GM21528 (cell line): ENCODE measurements at regions not wholly inside any gene's neighbourhood (a gene's known extent, or its start where the extent isn't known, plus 50 kb on each side); places are given as distances from the start of the nearest gene placed in this dataset.
A peak's percentile ranks its signal among the peaks of the same experiment; 100 is the strongest.
"Not testable (repeated sequence)": the region's sequence is repeated elsewhere in the genome, so short reads cannot be mapped to it uniquely, and the experiment has no call there.

Source experiments
- ATAC-seq: cut with Tn5 transposase; IDR thresholded peaks from one replicate; pipeline ENCODE4 v1.9.1; 2021; ENCODE audit warnings: mild to moderate bottlenecking, moderate library complexity; ENCODE audit not compliant: unreplicated experiment, low FRiP score

DNA sequence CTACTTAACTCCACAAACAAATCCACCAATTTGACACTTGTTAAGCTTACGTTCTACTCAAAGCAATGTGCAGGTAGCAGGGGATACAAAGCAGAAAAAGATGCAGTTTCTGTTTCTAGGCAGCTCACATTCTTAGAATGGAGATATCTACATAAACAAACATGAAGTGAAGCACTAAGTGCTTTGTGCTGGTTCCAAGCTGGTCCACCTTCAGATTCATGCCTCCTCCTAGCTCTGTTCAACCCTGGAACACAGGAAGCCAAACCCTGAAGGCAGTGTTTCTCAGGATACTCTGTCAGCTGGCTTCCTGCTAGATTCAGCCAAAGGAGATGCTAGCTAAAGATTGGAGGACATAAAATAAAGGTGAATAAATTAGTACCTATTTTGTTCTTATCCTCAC is 55.3 kb upstream of the NOL4 start:
- no peak for ATAC-seq

DNA sequence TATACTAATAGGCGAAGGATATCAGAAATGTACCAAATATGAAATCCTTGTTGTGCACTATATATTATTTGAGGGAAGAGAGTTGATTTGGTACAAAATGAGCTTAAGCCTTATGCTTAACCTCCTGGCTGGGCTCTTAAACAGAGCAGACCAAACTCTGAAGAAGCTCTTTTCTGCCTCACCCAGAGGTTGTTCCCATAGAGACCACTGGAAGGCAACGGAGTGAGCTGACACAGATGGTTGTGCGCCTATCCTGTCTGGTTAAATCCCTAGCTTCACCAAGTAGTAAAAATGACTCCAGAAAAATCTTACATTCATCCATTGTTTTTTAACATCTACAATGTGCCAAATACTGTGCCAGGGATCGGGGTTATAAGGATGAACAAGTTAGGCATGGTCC is 55.9 kb upstream of the NOL4 start:
- no peak for ATAC-seq

- ATAC-seq, result no peak
Observed at GRCh38 chr18:34281290-34281689, 56.6 kb upstream of the NOL4 start.

DNA sequence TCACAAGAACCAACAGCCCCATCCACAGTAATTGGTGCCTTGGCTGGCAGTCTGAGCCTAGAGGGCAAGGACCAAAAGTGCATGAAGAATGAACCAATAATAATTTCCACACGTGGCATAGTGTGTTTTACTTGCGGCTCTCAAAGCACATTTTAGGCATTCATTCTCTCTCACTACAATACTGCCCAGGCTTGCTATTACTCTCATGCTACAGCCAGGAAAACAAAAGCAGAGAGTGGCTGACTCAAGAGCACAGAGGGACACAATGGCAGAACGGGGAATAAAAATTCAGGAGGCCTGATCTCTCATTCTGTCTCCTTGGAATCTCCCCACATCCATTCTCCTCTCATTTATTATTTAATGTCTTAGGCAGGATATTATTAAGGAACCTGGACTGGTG is 57.0 kb upstream of the NOL4 start:
- no peak for ATAC-seq

GRCh38 chr18:34283506-34283905 is 58.8 kb upstream of the NOL4 start:
- ATAC-seq, result no peak

DNA sequence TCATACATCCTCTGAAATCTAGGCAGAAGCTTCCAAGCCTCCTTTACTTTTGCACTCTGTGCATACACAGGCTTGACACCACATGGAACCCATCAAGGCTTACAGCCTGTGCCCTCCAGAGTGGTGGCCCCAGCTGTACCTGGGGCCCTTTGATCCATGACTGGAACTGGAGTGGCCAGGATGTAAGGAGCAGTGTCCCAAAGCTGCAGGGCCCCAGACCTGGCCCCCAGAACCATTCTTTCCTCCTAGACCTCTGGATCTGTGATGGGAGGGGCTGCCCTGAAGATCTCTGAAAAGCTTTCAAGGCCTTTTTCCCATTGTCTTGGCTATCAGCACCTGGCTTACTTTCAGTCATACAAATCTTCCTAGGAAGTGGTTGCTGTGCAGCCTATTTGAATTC is 63.1 kb upstream of the NOL4 start:
- ATAC-seq, result no peak

DNA sequence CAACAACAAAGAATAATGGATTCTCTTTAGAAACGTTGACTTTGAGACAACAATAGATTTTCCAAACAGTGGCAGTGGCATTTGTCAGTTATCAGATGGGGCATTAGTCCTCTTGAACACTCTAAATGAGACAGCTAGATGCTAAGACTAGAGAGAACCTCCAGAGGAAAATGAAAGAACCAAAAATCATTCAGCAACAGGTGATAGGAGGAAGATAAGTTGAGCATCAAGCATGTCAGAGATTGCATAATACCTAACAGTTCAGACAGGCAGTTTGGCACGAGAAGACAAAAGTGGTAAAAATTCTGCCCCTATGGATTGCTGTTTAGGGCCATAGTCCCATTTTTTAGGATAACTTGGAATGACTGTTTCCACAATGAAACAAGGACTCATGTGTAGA is 67.9 kb upstream of the NOL4 start:
- no peak for ATAC-seq

DNA sequence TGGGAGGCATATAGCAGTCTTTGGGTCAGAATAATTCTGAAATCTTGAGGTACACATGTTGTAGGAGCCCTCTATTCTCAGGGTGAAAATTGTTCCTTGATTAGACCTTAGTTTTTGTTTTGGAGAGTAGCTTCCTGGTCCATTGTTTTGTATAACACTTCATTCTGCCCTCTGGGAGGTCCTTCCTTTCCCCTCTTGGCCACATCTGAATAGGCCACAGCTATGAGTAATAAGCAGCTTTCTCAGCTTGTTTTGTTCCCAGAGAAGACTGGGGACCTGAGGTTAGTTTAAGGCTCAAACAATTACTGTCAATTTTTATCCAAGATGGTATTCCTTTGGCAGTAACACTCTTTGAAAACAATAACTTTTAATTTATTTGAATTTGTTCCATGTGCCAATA is 72.6 kb upstream of the NOL4 start:
- no peak for ATAC-seq

DNA sequence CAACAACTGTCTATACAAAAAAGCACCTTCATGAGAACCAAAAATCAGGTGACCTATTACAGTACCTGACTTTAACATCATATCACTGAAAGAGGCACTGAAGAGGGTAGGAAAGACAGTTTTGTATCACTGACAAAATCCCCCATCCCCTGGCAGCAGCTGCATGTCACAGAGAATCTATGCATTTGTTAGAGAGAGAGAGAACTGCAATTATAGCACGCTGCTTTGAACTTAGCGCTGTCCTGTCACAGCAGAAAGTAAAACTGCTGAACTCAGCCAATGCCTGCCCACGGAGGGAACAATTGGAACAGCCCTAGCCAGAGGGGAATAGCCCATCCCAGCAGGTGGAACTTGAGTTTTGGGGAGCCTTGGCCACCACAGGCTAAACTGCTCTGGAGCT is 75.1 kb upstream of the NOL4 start:
- ATAC-seq, result no peak

- no peak for ATAC-seq
Observed at GRCh38 chr18:34311468-34311867, 86.8 kb upstream of the NOL4 start.

DNA sequence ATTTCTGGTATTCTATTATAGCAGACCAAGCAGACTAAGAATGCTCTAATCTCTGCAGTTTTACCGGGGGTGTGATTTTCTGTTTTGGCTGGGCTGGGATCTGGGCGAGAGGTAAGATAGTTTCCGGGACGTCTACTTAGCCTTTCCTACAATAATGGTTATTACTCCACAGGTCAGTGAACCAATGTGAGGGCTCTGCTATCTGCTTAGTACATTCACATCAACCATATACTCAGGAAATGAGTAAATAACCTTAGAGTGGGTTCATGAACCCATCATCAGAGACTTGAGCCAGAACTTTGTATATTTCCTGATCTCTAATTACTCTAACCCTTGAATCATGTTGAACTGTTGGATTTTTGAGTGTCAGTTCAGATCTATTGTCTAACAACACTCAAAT is 90.1 kb upstream of the NOL4 start:
- ATAC-seq, result no peak

GRCh38 chr18:34315591-34316352 is 91.1 kb upstream of the NOL4 start:
- no peak for ATAC-seq

DNA sequence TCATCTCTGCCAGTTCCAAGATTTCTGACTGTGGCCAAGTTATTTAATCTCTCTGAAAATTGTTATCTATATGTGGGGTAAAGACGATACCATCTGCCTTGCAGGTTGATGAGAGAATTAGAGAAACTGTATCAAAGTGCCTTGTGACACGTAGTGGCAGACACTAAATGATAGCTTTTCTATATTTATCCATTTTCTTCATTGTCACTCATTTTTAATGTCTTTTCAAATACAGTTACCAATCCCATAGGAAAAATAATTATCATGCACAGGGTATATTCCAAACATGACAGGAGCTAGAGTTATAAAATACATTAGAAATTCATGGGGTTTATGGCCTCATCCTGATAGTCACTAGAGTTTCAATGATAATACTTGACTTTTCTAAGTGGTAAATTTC is 95.6 kb upstream of the NOL4 start:
- ATAC-seq, result no peak

GRCh38 chr18:34321066-34321465 is 96.4 kb upstream of the NOL4 start:
- peak; percentile 56 for ATAC-seq

- peak; percentile 55 for ATAC-seq
Observed at GRCh38 chr18:34322365-34323289, 97.9 kb upstream of the NOL4 start.

GRCh38 chr18:34329840-34330239 is 105.1 kb upstream of the NOL4 start:
- ATAC-seq, result no peak

DNA sequence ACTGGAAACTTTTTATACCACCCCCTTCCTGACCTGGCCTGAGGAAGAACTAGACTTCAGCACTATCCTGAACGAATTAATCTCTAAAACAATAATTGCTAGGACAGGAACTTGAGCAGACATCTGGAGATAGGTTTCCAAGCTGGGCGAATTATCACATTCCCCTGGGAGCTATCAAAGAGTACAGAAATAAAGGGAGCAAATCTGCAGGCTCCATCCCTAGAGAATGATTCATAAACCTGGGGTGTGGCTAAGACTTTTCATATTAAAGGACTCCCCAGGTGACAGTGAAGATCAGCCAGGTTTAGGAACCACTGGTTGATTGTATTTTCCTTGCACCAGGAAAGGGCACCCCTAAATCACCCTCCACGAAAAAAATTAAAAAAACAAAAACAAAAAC is 105.6 kb upstream of the NOL4 start:
- no peak for ATAC-seq

DNA sequence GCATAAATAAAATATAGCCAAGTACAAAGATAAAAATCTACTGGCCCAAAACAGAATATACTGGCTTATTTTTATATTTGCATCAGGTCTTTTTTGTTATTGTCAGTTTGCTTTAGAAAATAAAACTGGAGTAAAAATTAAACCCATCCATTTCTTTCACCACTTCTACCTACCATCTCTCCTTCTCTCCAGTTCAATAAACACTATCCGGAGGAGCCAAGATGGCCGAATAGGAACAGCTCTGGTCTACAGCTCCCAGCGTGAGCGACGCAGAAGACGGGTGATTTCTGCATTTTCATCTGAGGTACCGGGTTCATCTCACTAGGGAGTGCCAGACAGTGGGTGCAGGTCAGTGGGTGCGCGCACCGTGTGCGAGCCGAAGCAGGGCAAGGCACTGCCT is 106.2 kb upstream of the NOL4 start:
- not testable (repeated sequence) for ATAC-seq

- not testable (repeated sequence) for ATAC-seq
Observed at GRCh38 chr18:34331343-34331742, 106.6 kb upstream of the NOL4 start.

GRCh38 chr18:34339155-34339554 is 114.4 kb upstream of the NOL4 start:
- ATAC-seq, result no peak

DNA sequence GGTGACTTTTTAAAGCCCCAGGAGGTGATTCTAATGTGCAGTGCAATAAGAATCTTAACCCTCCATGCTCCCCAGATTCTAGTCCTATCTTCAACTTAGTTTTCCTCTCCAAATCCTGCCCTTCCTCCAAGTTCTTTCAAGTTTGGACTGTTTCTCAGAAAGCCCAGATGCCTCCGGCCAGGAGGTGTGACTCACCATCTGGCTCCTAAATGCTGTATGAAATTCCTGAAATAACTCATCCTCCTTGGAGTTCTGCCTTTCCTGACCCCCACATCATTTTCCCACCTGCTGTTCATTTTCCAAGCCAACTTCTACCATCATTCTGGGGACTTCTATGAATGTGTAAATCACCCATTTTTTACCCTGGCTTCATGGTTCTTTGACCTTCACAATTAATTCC is 118.2 kb upstream of the NOL4 start:
- ATAC-seq, result no peak

DNA sequence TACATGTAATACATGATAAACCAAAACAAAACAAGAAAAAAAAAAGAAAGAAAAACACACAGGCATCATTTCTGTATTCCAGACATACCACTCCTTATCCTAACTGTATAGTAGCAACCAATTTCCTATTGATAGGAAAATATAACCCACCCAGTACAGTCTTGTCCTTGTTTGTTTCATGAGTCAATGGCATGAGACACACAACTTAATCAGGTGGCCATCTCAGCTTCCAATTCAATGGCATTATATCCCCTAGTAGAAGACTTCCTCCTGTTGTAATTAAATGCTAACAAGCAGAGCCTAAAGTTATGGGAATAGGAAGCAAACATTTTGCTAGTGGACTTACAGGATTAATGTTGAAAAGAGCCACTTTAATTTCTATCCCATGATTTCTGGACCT is 121.0 kb upstream of the NOL4 start:
- no peak for ATAC-seq
